HEK293 (cell line): ENCODE measurements at regions not wholly inside any gene's neighbourhood (a gene's known extent, or its start where the extent isn't known, plus 50 kb on each side); places are given as distances from the start of the nearest gene placed in this dataset.

Source experiments
- GFI1B ChIP-seq: fragments of 450-650 bp; formaldehyde crosslinking; IDR thresholded peaks from 2 replicates; pipeline ENCODE4 v1.5.1; 2016; ENCODE audit warnings: missing biosample characterization, missing genetic modification characterization
- MEIS1 ChIP-seq: sonication (generic); formaldehyde crosslinking; IDR thresholded peaks from 2 replicates; pipeline ENCODE4 v1.8.1; 2022; ENCODE audit warnings: missing genetic modification reagents, mild to moderate bottlenecking, borderline replicate concordance
- REST ChIP-seq: fragments of 450-650 bp; formaldehyde crosslinking; IDR thresholded peaks from 2 replicates; pipeline ENCODE4 v1.5.1; 2016; ENCODE audit warnings: missing biosample characterization, missing genetic modification characterization
- SP3 ChIP-seq: fragments of 450-650 bp; formaldehyde crosslinking; IDR thresholded peaks from 2 replicates; pipeline ENCODE4 v1.5.1; 2016; ENCODE audit warnings: missing biosample characterization, missing genetic modification characterization
- ZNF629 ChIP-seq: fragments of 450-650 bp; formaldehyde crosslinking; IDR thresholded peaks from 2 replicates; pipeline ENCODE4 v1.5.1; 2017; ENCODE audit warnings: missing biosample characterization, missing genetic modification characterization
- ZNF707 ChIP-seq: fragments of 450-650 bp; formaldehyde crosslinking; IDR thresholded peaks from 2 replicates; pipeline ENCODE4 v1.5.1; 2016; ENCODE audit warnings: missing biosample characterization, missing genetic modification characterization

GRCh38 chr2:57598551-57598950 is 448.1 kb upstream of the VRK2 start:
- TF ChIP-seq REST (no peak), ZNF707 (tag by site-specific recombination) (no peak), MEIS1 (no peak), SP3 (tag by site-specific recombination) (no peak), ZNF629 (no peak), GFI1B (no peak)
